H1 (cell line): ENCODE measurements at regions not wholly inside any gene's neighbourhood (a gene's known extent, or its start where the extent isn't known, plus 50 kb on each side); places are given as distances from the start of the nearest gene placed in this dataset.

Source experiments
- CTCF ChIA-PET: fragments of 300-600 bp; sonication (Branson Sonifier 250); formaldehyde crosslinking; loops from one replicate; lab custom pipeline; 2021; ENCODE audit not compliant: partially characterized antibody; lab: Charles Lee
- POLR2A ChIA-PET: fragments of 300-600 bp; sonication (Branson Sonifier 250); formaldehyde crosslinking; loops from one replicate; lab custom pipeline; 2021; ENCODE audit warnings: inconsistent platforms; ENCODE audit not compliant: partially characterized antibody; lab: Charles Lee
- DNase-seq, 2 experiments: peaks; one replicate each; pipeline versions ENCODE4 v3.0.0 to v3.0.0-alpha.2; 2010 to 2022; ENCODE audit warnings: low spot score in 2 of 2, low read depth in 1 of 2, mixed read lengths in 1 of 2
- FAIRE-seq: peaks from 2 replicates; lab custom pipeline; 2011; peaks lifted over from hg19 to GRCh38; lab: Jason Lieb, UNC
- H2AFZ ChIP-seq: 2 replicates; pipeline ENCODE4 v1.8.1; 2012; ENCODE audit warnings: low read length, inconsistent platforms
- H2AK5ac ChIP-seq: 2 replicates; pipeline ENCODE4 v1.6.1; 2013; ENCODE audit warnings: low read depth, low read length
- H2BK120ac ChIP-seq: replicated peaks from 2 replicates; pipeline ENCODE3; 2013; ENCODE audit warnings: low read depth, low read length, inconsistent platforms
- H2BK12ac ChIP-seq: 2 replicates; pipeline ENCODE4 v1.6.1; 2013; ENCODE audit warnings: low read depth, low read length
- H2BK15ac ChIP-seq: 2 replicates; pipeline ENCODE4 v1.6.1; 2013; ENCODE audit warnings: low read length
- H2BK20ac ChIP-seq: 2 replicates; pipeline ENCODE4 v1.6.1; 2013; ENCODE audit warnings: low read length
- H2BK5ac ChIP-seq: 2 replicates; pipeline ENCODE4 v1.6.1; 2013; ENCODE audit warnings: low read depth, low read length
- H3K14ac ChIP-seq: 2 replicates; pipeline ENCODE4 v1.6.1; 2013; ENCODE audit warnings: inconsistent platforms; ENCODE audit not compliant: insufficient read length
- H3K18ac ChIP-seq: 2 replicates; pipeline ENCODE4 v1.6.1; 2013; ENCODE audit warnings: low read length; ENCODE audit errors: extremely low read depth
- H3K23ac ChIP-seq: 2 replicates; pipeline ENCODE4 v1.6.1; 2013; ENCODE audit warnings: inconsistent platforms; ENCODE audit not compliant: insufficient read length
- H3K23me2 ChIP-seq: 2 replicates; pipeline ENCODE4 v1.6.1; 2013; ENCODE audit warnings: low read depth, low read length
- H3K27ac ChIP-seq: 2 replicates; pipeline ENCODE4 v1.6.1; 2011; ENCODE audit warnings: low read depth, low read length, inconsistent platforms
- H3K27me3 ChIP-seq, 4 experiments: replicated peaks in 1 of 4; 1 replicate in 1 of 4; 2 replicates in 3 of 4; pipeline versions ENCODE4 v1.6.1 to v1.8.1; 2011 to 2013; ENCODE audit warnings: low read length in 3 of 4, mild to moderate bottlenecking in 3 of 4, inconsistent platforms in 2 of 4, mixed read lengths in 2 of 4, moderate library complexity in 1 of 4; ENCODE audit not compliant: control insufficient read depth in 3 of 4, insufficient read depth in 3 of 4; ENCODE audit errors: extremely low read depth in 1 of 4
- H3K36me3 ChIP-seq, 4 experiments: 2 replicates each; pipeline versions ENCODE4 v1.6.1 to v1.8.1; 2011 to 2013; ENCODE audit warnings: mild to moderate bottlenecking in 4 of 4, low read length in 3 of 4, moderate library complexity in 2 of 4, control low read depth in 1 of 4, inconsistent platforms in 1 of 4; ENCODE audit not compliant: insufficient read depth in 4 of 4, control insufficient read depth in 2 of 4
- H3K4ac ChIP-seq: replicated peaks from 2 replicates; pipeline ENCODE3; 2013; ENCODE audit warnings: low read length, low read depth, mixed read lengths, inconsistent platforms; ENCODE audit not compliant: insufficient read length
- H3K4me1 ChIP-seq, 4 experiments: replicated peaks in 1 of 4; 1 replicate in 1 of 4; 2 replicates in 3 of 4; pipeline versions ENCODE4 v1.6.1 to v1.8.1; 2011 to 2013; ENCODE audit warnings: low read length in 3 of 4, inconsistent platforms in 2 of 4, mixed read lengths in 1 of 4; ENCODE audit not compliant: insufficient read depth in 4 of 4, control insufficient read depth in 3 of 4
- H3K4me2 ChIP-seq, 2 experiments: 2 replicates each; pipeline versions ENCODE4 v1.6.1 to v1.8.1; 2011 to 2013; ENCODE audit warnings: low read depth in 2 of 2, low read length in 2 of 2, control low read depth in 1 of 2, inconsistent platforms in 1 of 2, mild to moderate bottlenecking in 1 of 2; ENCODE audit not compliant: insufficient read depth in 1 of 2
- H3K4me3 ChIP-seq, 4 experiments: fragments of 200-600, 300-600 bp in 1 of 4; sonication (generic), shearing (Covaris generic), sonication (Bioruptor Twin) in 1 of 4; 2 replicates each; pipeline versions ENCODE4 v1.5.1 to v1.8.1; 2011 to 2016; ENCODE audit warnings: low read length in 4 of 4, low read depth in 3 of 4, control low read depth in 2 of 4, inconsistent platforms in 2 of 4, mild to moderate bottlenecking in 2 of 4, mixed read lengths in 1 of 4, moderate library complexity in 1 of 4; ENCODE audit not compliant: insufficient read depth in 2 of 4; ENCODE audit errors: extremely low read depth in 1 of 4
- H3K56ac ChIP-seq: replicated peaks from 2 replicates; pipeline ENCODE3; 2013; ENCODE audit warnings: low read depth, mild to moderate bottlenecking, mixed read lengths, low read length, inconsistent platforms; ENCODE audit not compliant: insufficient read length
- H3K79me1 ChIP-seq: 2 replicates; pipeline ENCODE4 v1.6.1; 2013; ENCODE audit warnings: low read depth, low read length, control low read depth
- H3K79me2 ChIP-seq, 2 experiments: 2 replicates each; pipeline versions ENCODE4 v1.6.1 to v1.8.1; 2012 to 2013; ENCODE audit warnings: low read length in 2 of 2, mild to moderate bottlenecking in 2 of 2, inconsistent platforms in 1 of 2; ENCODE audit not compliant: insufficient read depth in 2 of 2, control insufficient read depth in 1 of 2
- H3K9ac ChIP-seq, 4 experiments: replicated peaks in 1 of 4; 1 replicate in 1 of 4; 2 replicates in 3 of 4; pipeline versions ENCODE4 v1.6.1 to v1.8.1; 2011 to 2013; ENCODE audit warnings: low read depth in 3 of 4, low read length in 3 of 4, control low read depth in 2 of 4, mild to moderate bottlenecking in 2 of 4, moderate library complexity in 2 of 4, inconsistent platforms in 1 of 4; ENCODE audit errors: extremely low read depth in 1 of 4
- H3K9me3 ChIP-seq, 2 experiments: 2 replicates each; pipeline versions ENCODE4 v1.6.1 to v1.8.1; 2012 to 2013; ENCODE audit warnings: mild to moderate bottlenecking in 2 of 2, moderate library complexity in 2 of 2, control low read depth in 1 of 2, inconsistent platforms in 1 of 2, low read depth in 1 of 2, low read length in 1 of 2, mixed read lengths in 1 of 2; ENCODE audit not compliant: insufficient read depth in 2 of 2
- H4K20me1 ChIP-seq, 2 experiments: replicated peaks in 1 of 2; 2 replicates each; pipeline versions ENCODE3 to v1.8.1; 2011 to 2013; ENCODE audit warnings: inconsistent platforms in 2 of 2, low read length in 2 of 2, mild to moderate bottlenecking in 1 of 2; ENCODE audit not compliant: insufficient read depth in 2 of 2, control insufficient read depth in 1 of 2
- H4K5ac ChIP-seq: 2 replicates; pipeline ENCODE4 v1.6.1; 2013; ENCODE audit warnings: low read length, low read depth, mixed read lengths, inconsistent platforms; ENCODE audit not compliant: insufficient read length
- H4K8ac ChIP-seq: 2 replicates; pipeline ENCODE4 v1.8.0; 2013; ENCODE audit warnings: mild to moderate bottlenecking, moderate library complexity, low read length, inconsistent platforms; ENCODE audit not compliant: insufficient read depth; ENCODE audit errors: extremely low read depth
- H4K91ac ChIP-seq: replicated peaks from 2 replicates; pipeline ENCODE3; 2013; ENCODE audit warnings: low read length, mixed read lengths, inconsistent platforms; ENCODE audit not compliant: insufficient read length
- CBX5 ChIP-seq: fragments of 300-800, 300-1000 bp; sonication (generic); IDR thresholded peaks from 2 replicates; pipeline ENCODE4 v1.7.1; 2016; ENCODE audit warnings: antibody characterized with exemption, low read length, low read depth
- CEBPB ChIP-seq: IDR thresholded peaks from 2 replicates; pipeline ENCODE4 v1.6.1; 2012; ENCODE audit warnings: low read depth, low read length
- POLR2AphosphoS5 ChIP-seq: IDR thresholded peaks from 2 replicates; pipeline ENCODE4 v1.6.1; 2011; ENCODE audit warnings: low read depth, low read length
- WGBS, 2 experiments: shearing (Covaris generic) in 1 of 2; methylation state at CpG; one replicate each; pipeline versions ENCODE4 v1.1.6 to v1.1.7; 2013 to 2015; ENCODE audit warnings: low lambda C conversion rate in 2 of 2, mixed read lengths in 2 of 2, inconsistent platforms in 1 of 2, low coverage in 1 of 2, missing lambda C conversion rate in 1 of 2; ENCODE audit not compliant: insufficient replicate concordance in 2 of 2, insufficient coverage in 1 of 2, insufficient read length in 1 of 2; ENCODE audit errors: extremely low coverage in 1 of 2, missing lambda C conversion rate in 1 of 2; 5-methylcytosine and 5-hydroxymethylcytosine counted together

DNA sequence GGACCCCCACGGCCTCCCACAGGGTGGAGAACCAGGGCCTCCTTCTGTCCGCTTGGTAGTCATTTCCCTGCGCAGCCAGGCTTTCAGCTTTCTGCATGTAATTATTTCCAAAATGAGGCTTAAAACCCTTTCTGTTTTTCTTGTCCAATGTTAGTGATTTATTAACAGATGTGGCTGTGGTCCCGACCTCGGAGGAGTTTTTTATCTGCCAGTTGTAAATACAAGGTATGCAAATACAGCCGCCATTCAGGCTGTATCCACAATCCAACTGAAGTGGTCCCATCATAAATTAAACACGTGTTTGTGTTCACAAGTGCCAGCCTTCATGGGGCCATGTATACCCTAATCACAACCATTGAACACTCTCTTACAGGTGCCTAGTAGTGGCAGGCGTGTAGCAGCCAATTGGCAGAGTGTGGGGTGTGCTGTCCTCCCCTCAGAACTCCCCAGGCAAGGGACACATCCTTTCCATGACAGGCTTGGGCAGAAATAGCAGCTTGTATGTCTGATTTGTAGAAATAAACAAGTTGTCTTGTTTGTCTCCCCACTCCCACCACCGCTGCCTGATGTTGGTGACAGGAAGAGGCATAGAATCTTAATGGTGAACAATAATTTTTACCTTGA is 251.3 kb upstream of the MKI67 start:
- no peaks in the 10 kb centered on the region for H3K23me2 ChIP-seq
- H3K4me3 ChIP-seq: no peak overlapping the region
- TF ChIP-seq POLR2AphosphoS5 (no peak), CBX5 (no peak), CEBPB (no peak)
- no peak overlapping the region for H4K5ac ChIP-seq
- no peak for FAIRE-seq
- no peak overlapping the region for H2AFZ ChIP-seq
- no peak overlapping the region for H2BK15ac ChIP-seq
- no peak overlapping the region for H2BK120ac ChIP-seq
- H4K8ac ChIP-seq: no peak overlapping the region
- no peaks in the 10 kb centered on the region for H3K4me1 ChIP-seq
- H3K14ac ChIP-seq: no peak overlapping the region
- POLR2A ChIA-PET: no interaction called here
- no peak overlapping the region for H2AK5ac ChIP-seq
- H4K20me1 ChIP-seq: no peaks in the 10 kb centered on the region
- no peaks in the 10 kb centered on the region for H3K9me3 ChIP-seq
- no peak overlapping the region for H3K4me2 ChIP-seq
- H3K27ac ChIP-seq: no peak overlapping the region
- no peaks in the 10 kb centered on the region for H3K27me3 ChIP-seq
- CTCF ChIA-PET: no interaction called here
- H2BK12ac ChIP-seq: no peak overlapping the region
- H3K79me1 ChIP-seq: no peaks in the 10 kb centered on the region
- H4K91ac ChIP-seq: no peak overlapping the region
- no peak overlapping the region for H3K23ac ChIP-seq
- H3K9ac ChIP-seq: no peak overlapping the region
- H3K56ac ChIP-seq: no peak overlapping the region
- H3K36me3 ChIP-seq: no peaks in the 10 kb centered on the region
- no peak overlapping the region for H3K4ac ChIP-seq
- no peak overlapping the region for H3K18ac ChIP-seq
- no peak for DNase-seq
- no peak overlapping the region for H2BK5ac ChIP-seq
- H3K79me2 ChIP-seq: no peaks in the 10 kb centered on the region
- H2BK20ac ChIP-seq: no peak overlapping the region
- WGBS, 2 experiments: 97% methylated on average over 9 of the region's 9 CpGs; no CpG with 5 or more reads in 1 of the 2 experiments
